ENCODE measurements at regions not wholly inside any gene's neighbourhood (a gene's known extent, or its start where the extent isn't known, plus 50 kb on each side); places are given as distances from the start of the nearest gene placed in this dataset.

- DNase-seq (ENCODE audit: low read depth, low spot score) = no peak
These were observed 765.4 kb downstream of the BRD1 start for GRCh38 chr22:49062155-49062801.

DNA sequence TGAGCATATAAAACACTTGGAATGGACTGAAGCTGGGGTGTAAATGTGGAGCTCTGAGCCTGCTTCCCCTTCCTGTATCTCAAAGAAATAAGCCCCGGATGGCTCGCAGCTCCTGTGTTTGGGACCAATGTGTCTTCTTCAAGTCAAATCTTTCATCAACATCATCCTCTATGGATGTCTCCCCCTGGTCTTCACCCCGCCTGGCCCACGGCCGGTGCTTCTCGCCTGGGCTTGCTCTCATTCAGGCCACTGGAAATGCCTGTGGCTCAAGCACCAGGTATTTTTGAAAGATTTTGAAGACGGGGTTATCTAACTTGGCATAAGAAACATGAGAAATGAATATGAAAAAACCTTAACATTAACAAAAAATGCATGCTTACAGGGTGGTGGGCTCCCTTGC lies 769.8 kb downstream of the BRD1 start:
- DNase-seq (ENCODE audit: low read depth, low spot score) = no peak

GRCh38 chr22:49056301-49056700 lies 771.4 kb downstream of the BRD1 start:
- no peak for DNase-seq (ENCODE audit: low read depth, low spot score)

GRCh38 chr22:49055406-49055805 lies 772.3 kb downstream of the BRD1 start:
- no peak for DNase-seq (ENCODE audit: low read depth, low spot score)

DNA sequence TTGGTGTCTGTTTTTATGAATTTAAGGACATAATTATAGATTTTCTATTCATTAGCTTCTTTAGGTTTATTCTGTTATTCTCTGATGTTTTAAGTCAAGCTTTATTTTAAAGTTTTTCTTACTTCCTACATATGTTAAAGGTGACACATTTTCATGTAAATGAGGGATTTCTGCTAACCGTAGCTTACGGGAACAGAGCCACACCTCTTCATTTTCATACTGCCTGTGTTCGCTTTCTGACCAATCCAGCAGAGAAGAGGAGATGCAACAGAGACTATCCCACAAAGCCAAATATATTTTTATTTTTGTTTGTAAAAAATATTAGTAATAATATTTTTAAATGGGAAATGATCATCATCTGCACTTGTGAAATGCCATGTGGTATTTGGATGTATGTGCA lies 774.1 kb downstream of the BRD1 start:
- DNase-seq (ENCODE audit: low read depth, low spot score) = no peak

- no peak for DNase-seq (ENCODE audit: low read depth, low spot score)
These were observed 775.1 kb downstream of the BRD1 start for GRCh38 chr22:49052560-49052959.

DNA sequence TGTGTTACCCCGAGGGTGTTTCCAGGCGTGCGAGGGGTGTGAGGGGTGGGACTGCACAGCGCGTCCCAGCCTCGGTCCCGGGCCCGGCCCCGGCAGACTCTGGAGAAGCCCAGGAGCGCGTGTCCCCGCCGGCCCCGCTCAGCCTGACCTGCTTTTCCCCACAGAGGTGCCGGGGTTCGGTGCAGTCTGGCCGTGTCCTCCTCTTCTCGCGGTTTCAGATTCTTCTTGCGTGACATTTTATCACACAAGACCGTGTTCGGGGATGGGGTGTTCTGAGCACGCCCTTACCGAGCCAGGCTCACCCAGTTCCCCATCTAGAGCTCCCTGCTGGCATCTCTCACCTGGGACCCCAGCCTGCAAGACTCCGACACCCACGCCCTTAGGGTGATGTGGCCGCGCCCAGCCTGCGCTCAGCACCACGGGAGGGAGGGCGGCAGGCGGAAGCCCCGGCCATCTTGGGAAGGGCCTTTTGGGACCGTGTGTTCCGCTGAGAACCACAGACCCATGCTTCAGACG lies 775.6 kb downstream of the BRD1 start:
- DNase-seq (ENCODE audit: low read depth, low spot score) = no peak

GRCh38 chr22:49051491-49052022 lies 776.1 kb downstream of the BRD1 start:
- no peak for DNase-seq (ENCODE audit: low read depth, low spot score)

DNA sequence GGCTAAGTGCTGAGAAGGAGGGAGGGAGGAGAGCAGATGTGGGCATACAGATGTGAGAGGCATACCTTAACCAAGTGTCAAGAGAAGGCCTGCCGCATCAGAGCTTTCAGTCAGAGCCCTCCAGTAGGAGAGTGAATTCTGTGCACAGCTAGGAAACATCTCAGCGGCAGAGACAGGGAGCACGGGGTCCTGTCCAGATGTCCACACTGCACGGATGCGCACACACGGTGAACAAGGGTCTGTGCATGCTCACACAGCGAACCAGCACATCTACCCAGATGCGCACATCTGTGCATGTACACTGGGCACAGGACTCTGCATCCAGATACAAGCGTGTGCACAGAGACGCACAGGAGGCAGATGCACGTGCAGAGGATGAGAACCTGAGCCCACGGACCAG lies 778.0 kb downstream of the BRD1 start:
- DNase-seq (ENCODE audit: low read depth, low spot score) = no peak

DNA sequence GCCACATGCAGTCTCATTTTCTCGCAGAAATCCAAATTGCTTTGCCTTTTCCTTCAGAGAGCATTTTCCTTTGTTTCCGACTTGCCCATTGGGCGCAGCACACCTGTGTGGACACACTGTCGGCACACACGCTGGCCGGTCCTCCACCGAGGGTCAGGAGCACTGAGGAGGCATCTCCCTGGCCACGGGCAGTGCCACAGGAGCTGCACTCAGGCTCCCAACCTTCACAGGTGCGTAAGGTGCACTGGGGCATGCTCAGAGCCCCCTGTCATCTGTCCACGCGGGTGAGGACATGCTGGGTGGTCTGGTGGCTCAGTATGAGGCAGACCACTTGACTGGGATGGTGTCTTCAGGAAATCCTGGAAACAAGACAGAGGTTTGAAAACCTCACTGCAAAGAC lies 779.1 kb downstream of the BRD1 start:
- no peak for DNase-seq (ENCODE audit: low read depth, low spot score)

DNA sequence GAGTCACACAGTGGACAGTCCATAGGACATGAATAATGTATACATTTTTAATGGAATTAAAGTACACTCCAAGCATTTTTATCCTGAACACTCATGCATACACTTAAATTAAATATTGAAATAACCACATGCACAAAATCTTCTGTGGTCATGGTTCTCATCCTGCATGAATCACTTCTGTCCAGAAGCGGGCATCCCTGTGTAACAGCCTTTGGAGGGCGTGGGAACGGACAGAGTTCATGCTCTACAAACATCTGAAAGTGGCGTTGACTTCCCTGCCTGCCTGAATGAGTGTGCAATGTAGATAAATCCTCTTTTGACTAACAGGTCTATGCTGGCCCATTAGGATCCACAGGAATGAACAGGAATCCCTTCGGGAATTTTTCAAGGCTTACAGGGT lies 780.2 kb downstream of the BRD1 start:
- no peak for DNase-seq (ENCODE audit: low read depth, low spot score)

DNA sequence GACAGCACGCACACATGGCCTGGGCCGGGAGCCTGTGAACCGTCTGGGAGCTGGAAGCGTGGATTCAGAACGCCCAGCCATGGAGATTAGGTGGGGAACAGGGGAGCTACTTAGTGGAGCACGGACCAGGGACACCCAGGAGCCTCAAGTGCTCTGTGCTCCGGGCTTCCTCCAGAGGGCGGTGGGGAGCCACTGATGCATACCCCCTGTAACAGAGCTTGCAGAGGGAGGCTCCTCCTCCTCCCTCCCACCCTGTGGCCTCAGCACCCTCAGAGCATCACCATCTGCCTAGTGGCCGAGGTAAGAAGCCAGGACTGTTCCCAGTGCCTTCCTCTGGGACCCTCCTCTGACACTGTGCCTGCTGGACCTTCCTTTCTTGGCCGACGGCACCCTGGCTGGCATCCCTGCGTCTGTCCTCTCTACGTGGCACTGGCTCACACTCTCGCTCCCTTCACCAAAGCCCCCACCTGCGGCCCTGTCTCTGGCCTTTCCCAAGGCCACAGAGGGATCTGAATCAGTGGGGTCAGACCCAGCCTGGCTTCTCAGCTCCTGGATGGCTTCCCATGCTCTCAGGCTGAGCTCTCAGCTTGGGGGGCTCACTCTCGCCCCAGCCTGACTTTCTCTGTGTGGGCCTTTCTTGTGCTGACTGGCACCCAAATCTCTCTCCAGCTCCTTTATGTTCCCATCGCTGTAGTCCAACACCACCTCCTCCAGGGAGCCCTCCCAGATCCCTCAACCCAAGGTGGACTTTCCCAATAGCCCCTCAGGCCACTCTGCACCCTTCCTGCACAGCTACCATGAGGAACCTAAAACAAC lies 780.9 kb downstream of the BRD1 start:
- no peak for DNase-seq (ENCODE audit: low read depth, low spot score)

DNA sequence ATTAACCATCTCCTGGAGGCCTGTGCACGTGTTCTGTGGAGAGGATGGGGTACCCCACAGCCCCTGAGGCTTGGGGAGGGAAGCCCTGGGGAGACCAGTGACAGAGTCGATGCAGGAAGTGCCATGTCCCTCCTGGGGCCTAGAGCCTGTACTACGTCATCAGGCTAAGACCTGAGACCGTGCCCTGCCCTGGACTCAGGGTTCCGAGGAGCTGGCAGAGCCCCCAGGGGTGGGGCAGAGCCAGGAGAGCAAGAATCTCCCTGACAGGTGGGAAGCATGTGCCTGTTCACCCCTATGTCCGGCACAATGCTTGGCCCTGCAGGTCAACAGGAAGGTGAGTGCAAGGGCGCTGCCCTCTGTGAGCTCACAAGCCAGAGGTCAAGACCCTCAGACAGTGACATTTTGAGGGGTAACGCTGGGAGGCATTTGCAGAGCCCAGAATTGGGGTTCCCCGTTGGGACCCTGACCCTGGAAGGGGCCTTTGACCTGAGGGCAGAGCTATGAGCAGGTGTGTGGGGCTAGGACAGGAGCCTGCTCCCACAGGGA lies 781.6 kb downstream of the BRD1 start:
- no peak for DNase-seq (ENCODE audit: low read depth, low spot score)

GRCh38 chr22:49045276-49045675 lies 782.4 kb downstream of the BRD1 start:
- DNase-seq (ENCODE audit: low read depth, low spot score) = no peak

GRCh38 chr22:49044776-49045175 lies 782.9 kb downstream of the BRD1 start:
- DNase-seq (ENCODE audit: low read depth, low spot score) = no peak

DNA sequence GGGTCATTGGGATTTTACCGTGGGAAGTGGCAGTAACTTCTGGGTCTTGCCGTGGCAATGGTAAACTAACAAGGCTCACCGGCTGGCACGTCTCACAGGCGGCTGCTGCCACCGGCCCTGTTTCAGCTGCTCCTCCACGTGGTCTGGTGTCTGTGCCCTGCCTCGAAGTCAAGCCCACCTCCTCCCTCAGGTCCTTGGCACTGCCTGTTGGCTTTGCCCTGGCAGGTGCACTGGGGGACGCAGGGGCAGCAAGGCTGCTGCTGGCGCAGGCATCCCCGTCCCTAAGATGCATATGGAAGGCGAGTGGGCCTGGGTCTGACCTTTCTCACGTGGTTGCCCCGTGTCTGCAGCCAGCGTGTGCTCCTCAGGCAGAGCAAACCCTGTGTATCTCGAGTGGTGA lies 783.6 kb downstream of the BRD1 start:
- DNase-seq (ENCODE audit: low read depth, low spot score) = no peak

GRCh38 chr22:49042877-49043859 lies 784.5 kb downstream of the BRD1 start:
- DNase-seq (ENCODE audit: low read depth, low spot score) = no peak

DNA sequence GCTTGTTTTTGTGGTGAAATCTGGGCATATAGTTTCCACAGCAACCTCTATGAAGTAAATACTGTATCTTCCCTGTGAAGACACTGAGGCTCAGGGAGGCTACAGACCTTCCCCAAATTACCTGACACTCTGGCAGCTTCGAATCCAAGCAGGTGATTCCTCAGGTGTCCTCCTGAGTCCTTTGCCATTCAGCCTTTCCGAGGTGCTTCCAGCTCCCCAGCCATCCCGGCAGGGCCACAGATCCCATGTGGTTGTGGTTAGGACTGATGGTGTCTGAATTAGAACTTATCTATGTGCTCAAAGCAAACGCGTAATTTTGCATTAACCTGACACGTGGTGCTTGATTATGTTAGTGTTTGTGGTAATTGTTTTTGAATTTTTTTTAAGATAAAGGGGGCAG lies 785.6 kb downstream of the BRD1 start:
- no peak for DNase-seq (ENCODE audit: low read depth, low spot score)

DNA sequence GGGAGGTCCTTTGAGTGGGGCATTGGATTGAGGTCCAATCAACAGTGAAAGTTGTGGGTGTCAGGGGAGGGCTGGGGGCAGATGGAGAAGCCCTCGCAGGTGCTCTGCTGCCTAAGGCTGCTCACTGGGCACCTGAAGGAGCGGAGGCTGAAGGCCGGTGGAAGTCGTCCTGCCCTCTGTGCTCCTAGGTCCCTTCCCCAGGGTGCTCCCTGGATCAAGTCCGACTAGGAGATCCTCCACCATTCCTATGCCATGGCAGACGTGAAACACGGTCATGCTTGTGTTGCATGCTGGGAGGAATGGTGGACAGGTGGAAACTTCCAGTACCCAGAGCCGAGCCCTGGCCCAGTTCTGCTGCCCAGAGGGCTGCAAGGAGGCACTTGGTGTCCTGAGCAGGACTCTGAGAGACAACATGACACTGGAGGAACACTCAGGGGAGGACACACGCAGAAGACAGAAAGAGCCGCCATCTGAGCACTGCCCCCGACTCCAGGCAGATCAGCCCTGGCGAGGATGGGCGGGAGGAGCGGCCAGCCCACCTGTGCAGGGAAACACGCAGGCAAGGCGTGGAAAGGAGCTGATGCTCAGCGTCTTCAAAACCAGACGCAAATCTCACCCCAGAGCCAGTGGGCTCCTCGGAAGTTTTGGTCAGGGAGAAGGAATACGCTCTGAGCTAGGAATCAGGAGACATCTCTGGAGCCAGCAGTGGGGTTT lies 786.8 kb downstream of the BRD1 start:
- DNase-seq (ENCODE audit: low read depth, low spot score) = no peak

DNA sequence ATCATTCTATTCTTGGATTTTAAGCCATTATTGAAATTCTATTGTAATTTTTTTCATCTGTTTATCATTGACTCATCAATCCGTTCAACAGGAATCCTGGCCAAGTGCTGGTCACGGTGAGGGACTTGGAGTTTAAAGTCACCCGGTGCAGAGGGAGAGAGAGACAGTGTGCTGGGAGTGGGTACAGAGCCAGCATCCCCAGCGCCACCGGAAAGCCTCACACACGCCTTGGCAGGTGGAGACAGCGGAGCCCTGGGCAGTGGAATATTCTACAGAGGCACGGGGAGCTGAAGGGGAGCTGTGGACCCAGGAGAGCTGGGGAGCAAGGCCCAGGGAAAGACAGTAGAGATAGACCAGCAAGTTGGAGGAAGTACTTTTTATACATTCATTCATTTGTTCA lies 787.6 kb downstream of the BRD1 start:
- no peak for DNase-seq (ENCODE audit: low read depth, low spot score)

DNA sequence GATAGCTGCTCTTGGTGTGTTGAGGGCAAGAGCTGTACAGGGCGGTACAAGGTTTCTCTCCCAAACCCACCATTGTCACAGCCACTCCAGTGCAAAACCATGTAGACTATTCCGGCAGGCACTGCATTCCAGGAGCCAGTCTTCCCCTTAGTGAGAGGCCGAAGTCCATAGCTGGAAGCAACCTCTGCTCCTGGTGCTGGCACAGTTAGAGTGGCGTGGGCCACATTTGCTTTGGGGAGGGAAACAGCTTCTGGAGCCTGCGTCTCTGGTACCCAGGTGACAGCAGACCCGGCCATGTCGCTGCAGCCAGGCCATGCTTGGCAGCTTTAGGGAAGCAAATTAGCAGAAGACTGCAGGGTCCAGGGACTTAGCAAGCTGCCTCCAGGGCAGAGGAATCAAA lies 788.0 kb downstream of the BRD1 start:
- no peak for DNase-seq (ENCODE audit: low read depth, low spot score)
